Gastroesophageal sphincter (tissue), 3 donors: ENCODE measurements at regions not wholly inside any gene's neighbourhood (a gene's known extent, or its start where the extent isn't known, plus 50 kb on each side); places are given as distances from the start of the nearest gene placed in this dataset.

Source experiments
- CTCF ChIP-seq, 4 experiments: fragments of 200-600 bp in 2 of 4; fragments of 450-650 bp in 2 of 4; sonication (generic) in 1 of 4; IDR thresholded peaks; one replicate each; pipeline ENCODE4 v1.5.1; 2017 to 2019; ENCODE audit warnings: antibody characterized with exemption in 4 of 4, mild to moderate bottlenecking in 2 of 4, moderate library complexity in 2 of 4
- EP300 ChIP-seq: sonication (generic); formaldehyde crosslinking; IDR thresholded peaks from one replicate; pipeline ENCODE4 v1.6.1; 2017; ENCODE audit warnings: antibody characterized with exemption, mild to moderate bottlenecking
- POLR2A ChIP-seq, 2 donors: fragments of 450-650 bp; IDR thresholded peaks; one replicate each; pipeline ENCODE4 v1.6.1; 2017; ENCODE audit warnings: antibody characterized with exemption in 2 of 2, mild to moderate bottlenecking in 2 of 2, moderate library complexity in 1 of 2
- POLR2AphosphoS5 ChIP-seq: sonication (generic); formaldehyde crosslinking; IDR thresholded peaks from one replicate; pipeline ENCODE4 v1.6.1; 2017; ENCODE audit warnings: antibody characterized with exemption

GRCh38 chr3:156615592-156616173 is 58.7 kb upstream of the TIPARP start:
- TF ChIP-seq CTCF (IDR thresholded peaks at IDR 0.05) = no peak
- peak; percentile 36 for TF ChIP-seq POLR2AphosphoS5
- TF ChIP-seq EP300 = no peak
- no peak for TF ChIP-seq POLR2A (IDR thresholded peaks at IDR 0.05)
